Loucy (cell line): ENCODE measurements at regions not wholly inside any gene's neighbourhood (a gene's known extent, or its start where the extent isn't known, plus 50 kb on each side); places are given as distances from the start of the nearest gene placed in this dataset.

Experiments used
- H2AFZ ChIP-seq: fragments of 200-600 bp; sonication (generic); 2 replicates; pipeline ENCODE4 v1.6.0; 2016; ENCODE audit warnings: antibody characterized with exemption, mild to moderate bottlenecking, low read length, moderate library complexity
- H3F3A ChIP-seq: fragments of 200-600 bp; 2 replicates; pipeline ENCODE4 v1.6.0; 2016; ENCODE audit warnings: antibody characterized with exemption, low read depth, mild to moderate bottlenecking
- H3K27me3 ChIP-seq: fragments of 200-600 bp; sonication (generic); 2 replicates; pipeline ENCODE4 v1.6.1; 2014; ENCODE audit warnings: low read length, mild to moderate bottlenecking; ENCODE audit not compliant: insufficient read depth, poor library complexity, severe bottlenecking
- H3K36me3 ChIP-seq: fragments of 200-600 bp; sonication (generic); 2 replicates; pipeline ENCODE4 v1.6.1; 2016; ENCODE audit warnings: low read length; ENCODE audit not compliant: insufficient read depth
- H3K4me1 ChIP-seq: fragments of 200-600 bp; sonication (generic); 2 replicates; pipeline ENCODE4 v1.5.1; 2014; ENCODE audit warnings: low read length, mild to moderate bottlenecking; ENCODE audit not compliant: insufficient read depth, poor library complexity, severe bottlenecking
- H3K4me2 ChIP-seq: fragments of 200-600 bp; sonication (generic); 2 replicates; pipeline ENCODE4 v1.6.0; 2014; ENCODE audit warnings: antibody characterized with exemption, low read length, low read depth, mild to moderate bottlenecking; ENCODE audit not compliant: poor library complexity, severe bottlenecking
- H3K4me3 ChIP-seq: fragments of 200-600 bp; sonication (generic); 2 replicates; pipeline ENCODE4 v1.5.1; 2014; ENCODE audit warnings: low read length, mild to moderate bottlenecking, mixed read lengths; ENCODE audit not compliant: poor library complexity, severe bottlenecking
- H3K79me2 ChIP-seq: fragments of 200-600 bp; sonication (generic); 2 replicates; pipeline ENCODE4 v1.6.1; 2014; ENCODE audit warnings: low read length; ENCODE audit not compliant: insufficient read depth
- H3K9ac ChIP-seq: fragments of 200-600 bp; sonication (generic); 2 replicates; pipeline ENCODE4 v1.6.0; 2014; ENCODE audit warnings: mild to moderate bottlenecking, low read depth, low read length, moderate library complexity; ENCODE audit not compliant: poor library complexity, severe bottlenecking
- H3K9me2 ChIP-seq: fragments of 200-600 bp; sonication (generic); replicated peaks from 2 replicates; pipeline ENCODE4 v1.6.1; 2016; ENCODE audit warnings: low read depth, low read length, mixed read lengths
- H3K9me3 ChIP-seq: fragments of 200-600 bp; sonication (generic); 2 replicates; pipeline ENCODE4 v1.6.1; 2014; ENCODE audit warnings: mild to moderate bottlenecking, antibody characterized with exemption, low read length, low read depth; ENCODE audit not compliant: insufficient read depth
- H4K20me1 ChIP-seq: fragments of 200-600 bp; sonication (generic); 2 replicates; pipeline ENCODE4 v1.6.0; 2014; ENCODE audit warnings: antibody characterized with exemption, low read length, mild to moderate bottlenecking; ENCODE audit not compliant: insufficient read depth, poor library complexity, severe bottlenecking
- CTCF ChIP-seq: fragments of 200-600 bp; sonication (generic); conservative IDR thresholded peaks from 2 replicates; pipeline ENCODE4 v1.5.1; 2014; ENCODE audit warnings: mild to moderate bottlenecking, antibody characterized with exemption, low read length
- EZH2phosphoT487 ChIP-seq: fragments of 200-600 bp; IDR thresholded peaks from 2 replicates; pipeline ENCODE4 v1.6.1; 2018; ENCODE audit warnings: antibody characterized with exemption, mild to moderate bottlenecking, moderate library complexity, borderline replicate concordance

GRCh38 chr5:123819833-123820232, 307.9 kb downstream of the CSNK1G3 start:
- Histone ChIP-seq H3K36me3 (no peaks in the 10 kb centered on the region), H3K9ac (no peak overlapping the region), H4K20me1 (no peaks in the 10 kb centered on the region), H3K4me3 (no peak overlapping the region), H3F3A (no peaks in the 10 kb centered on the region), H3K9me2 (no peaks in the 10 kb centered on the region), H3K27me3 (no peaks in the 10 kb centered on the region), H3K4me1 (peaks cover 12% of the 10 kb centered on the region), H3K4me2 (no peak overlapping the region), H3K79me2 (no peaks in the 10 kb centered on the region), H2AFZ (no peak overlapping the region), H3K9me3 (no peaks in the 10 kb centered on the region)
- TF ChIP-seq CTCF (no peak), EZH2phosphoT487 (no peak)

- H3K9me2 ChIP-seq = no peaks in the 10 kb centered on the region
- no peaks in the 10 kb centered on the region for H3K36me3 ChIP-seq
- no peak overlapping the region for H3K9ac ChIP-seq
- H2AFZ ChIP-seq = no peak overlapping the region
- no peaks in the 10 kb centered on the region for H3K27me3 ChIP-seq
- H4K20me1 ChIP-seq = no peaks in the 10 kb centered on the region
- no peaks in the 10 kb centered on the region for H3K9me3 ChIP-seq
- H3K4me2 ChIP-seq = no peak overlapping the region
- no peaks in the 10 kb centered on the region for H3K79me2 ChIP-seq
- H3F3A ChIP-seq = no peaks in the 10 kb centered on the region
- TF ChIP-seq EZH2phosphoT487 (no peak), CTCF (no peak)
- no peak overlapping the region for H3K4me3 ChIP-seq
- peaks cover 17% of the 10 kb centered on the region for H3K4me1 ChIP-seq
Measured at GRCh38 chr5:123819386-123819785, 307.4 kb downstream of the CSNK1G3 start.

DNA sequence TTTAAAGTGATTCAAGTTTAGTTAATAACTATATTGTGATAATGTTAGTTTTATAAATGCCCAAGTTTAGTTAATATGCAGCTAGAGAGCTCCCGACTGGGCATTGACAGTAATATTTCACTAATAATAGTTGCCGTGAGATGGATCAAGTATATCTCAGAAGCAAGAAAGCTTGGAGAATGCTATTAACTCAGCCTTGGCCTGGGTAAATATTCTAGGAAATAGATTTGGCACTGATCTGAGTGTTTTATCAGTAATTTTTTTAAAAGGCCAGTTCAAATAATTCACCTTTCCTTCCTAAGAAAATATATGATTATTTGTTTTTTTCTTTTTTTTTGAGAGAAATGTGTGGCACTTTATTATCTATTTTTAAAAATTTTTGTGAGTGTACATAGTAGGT, 305.3 kb downstream of the CSNK1G3 start:
- H3K27me3 ChIP-seq = no peaks in the 10 kb centered on the region
- TF ChIP-seq EZH2phosphoT487 (no peak), CTCF (no peak)
- peaks cover 31% of the 10 kb centered on the region for H3K4me1 ChIP-seq
- H4K20me1 ChIP-seq = no peaks in the 10 kb centered on the region
- H3K9me2 ChIP-seq = no peaks in the 10 kb centered on the region
- no peaks in the 10 kb centered on the region for H3K36me3 ChIP-seq
- no peaks in the 10 kb centered on the region for H3K9me3 ChIP-seq
- H3K4me3 ChIP-seq = no peak overlapping the region
- H3K79me2 ChIP-seq = no peaks in the 10 kb centered on the region
- no peaks in the 10 kb centered on the region for H3F3A ChIP-seq
- H2AFZ ChIP-seq = no peak overlapping the region
- no peak overlapping the region for H3K9ac ChIP-seq
- H3K4me2 ChIP-seq = no peak overlapping the region
